ENCODE measurements at regions not wholly inside any gene's neighbourhood (a gene's known extent, or its start where the extent isn't known, plus 50 kb on each side); places are given as distances from the start of the nearest gene placed in this dataset.

- TF ChIP-seq POLR2A (IDR thresholded peaks at IDR 0.05; ENCODE audit: low read depth, low read length): no peak
- no peak for TF ChIP-seq POLR2AphosphoS5 (IDR thresholded peaks at IDR 0.05; ENCODE audit: low read depth, low read length)
- TF ChIP-seq TAF1 (IDR thresholded peaks at IDR 0.05; ENCODE audit: borderline replicate concordance, low read depth, low read length): no peak
Measured at GRCh38 chr11:128135451-128135850, 451.9 kb downstream of the ETS1 start.
